NCI-H82 treated with DMSO at 0.1 percent for 48 hours (cell line): ENCODE measurements at regions not wholly inside any gene's neighbourhood (a gene's known extent, or its start where the extent isn't known, plus 50 kb on each side); places are given as distances from the start of the nearest gene placed in this dataset.
A peak's percentile ranks its signal among the peaks of the same experiment; 100 is the strongest.

ENCODE experiments used
- DNase-seq: peaks from one replicate; lab custom pipeline; 2025; ENCODE audit not compliant: unreplicated experiment; lab: John Stamatoyannopoulos, UW

DNA sequence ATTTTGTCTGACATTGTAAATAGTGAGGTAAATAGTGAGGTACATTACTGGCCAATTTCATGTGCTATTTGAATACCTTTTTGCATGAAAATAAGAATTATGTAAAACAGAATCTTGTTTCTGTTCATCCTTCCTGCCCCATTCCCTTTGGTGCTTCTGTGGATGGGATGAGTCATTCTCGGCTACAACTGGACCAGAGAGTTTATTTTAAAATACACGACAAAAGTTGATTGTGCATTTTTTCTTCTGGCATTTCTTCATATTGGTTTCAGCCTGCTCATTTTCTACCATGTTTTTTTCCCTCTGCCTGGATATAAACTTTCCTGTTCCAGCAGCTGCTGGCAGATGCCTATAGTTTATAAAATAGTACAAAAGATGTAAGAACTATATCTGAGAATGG is 107.5 kb downstream of the CYSLTR2 start:
- DNase-seq = no peak

DNA sequence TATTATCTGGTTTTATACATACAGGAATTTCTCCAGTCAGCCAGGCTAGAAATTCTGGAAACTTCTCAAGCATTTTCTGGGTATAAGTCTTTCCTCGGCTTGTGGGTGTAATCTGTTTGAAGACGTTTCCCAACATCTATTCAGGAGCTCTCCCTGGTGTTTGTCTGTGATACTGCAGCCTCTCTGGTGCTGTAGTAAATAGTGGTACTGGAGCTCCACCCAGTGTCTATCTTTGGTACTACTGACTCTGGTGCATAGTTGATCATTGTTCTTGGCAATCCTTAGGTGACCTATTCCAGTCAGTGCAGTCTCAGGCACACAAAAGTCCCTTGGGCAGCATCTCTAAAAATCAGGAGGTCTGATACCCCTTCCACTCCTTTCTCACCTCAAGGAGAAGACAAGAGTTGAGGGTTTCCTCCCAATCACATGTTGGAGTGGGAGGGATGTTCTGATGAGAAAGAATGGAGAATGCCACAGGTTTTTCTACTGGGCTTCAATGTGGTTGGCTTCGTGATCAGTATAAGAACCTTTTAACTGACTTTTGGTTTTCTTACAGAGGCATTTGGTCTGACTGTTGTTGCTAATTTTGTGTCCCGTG is 115.5 kb downstream of the CYSLTR2 start:
- DNase-seq = peak; percentile 93

DNA sequence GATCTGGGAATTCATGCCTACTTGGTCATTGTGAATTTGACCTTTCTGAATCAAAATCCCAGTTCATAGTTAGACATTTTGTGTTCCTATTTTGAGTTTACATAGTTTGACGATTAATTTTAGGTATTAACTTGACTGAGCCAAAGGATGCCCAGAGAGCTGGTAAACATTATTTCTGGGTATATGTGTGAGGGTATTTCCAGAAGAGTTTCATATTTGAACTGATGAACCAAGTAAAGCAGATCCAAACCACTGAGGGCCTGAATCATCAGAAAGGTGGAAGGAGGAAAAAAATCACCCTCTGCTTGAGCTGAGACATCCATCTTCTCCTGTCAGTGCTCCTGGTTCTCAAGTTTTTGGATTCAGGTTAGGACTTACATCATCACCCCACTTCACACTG is 116.6 kb downstream of the CYSLTR2 start:
- no peak for DNase-seq

DNA sequence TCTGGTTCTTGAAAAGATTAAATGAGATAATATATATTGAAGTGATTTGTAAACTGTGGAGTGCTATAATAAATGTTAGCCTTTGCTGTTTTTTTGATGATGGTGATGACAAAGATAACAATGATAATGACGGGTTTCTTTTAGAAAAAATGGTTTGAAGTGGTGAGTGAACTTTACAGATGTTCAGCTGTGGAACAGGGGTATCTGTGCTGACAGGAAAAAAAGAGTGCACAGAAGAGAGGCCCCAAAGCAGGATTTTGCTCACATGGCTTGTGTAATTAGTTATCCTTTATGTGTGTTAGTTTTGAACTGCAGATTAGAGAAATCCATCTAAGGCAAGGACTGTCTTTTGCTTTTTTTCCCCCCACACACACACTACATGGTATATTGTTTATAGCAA is 119.2 kb downstream of the CYSLTR2 start:
- no peak for DNase-seq

DNA sequence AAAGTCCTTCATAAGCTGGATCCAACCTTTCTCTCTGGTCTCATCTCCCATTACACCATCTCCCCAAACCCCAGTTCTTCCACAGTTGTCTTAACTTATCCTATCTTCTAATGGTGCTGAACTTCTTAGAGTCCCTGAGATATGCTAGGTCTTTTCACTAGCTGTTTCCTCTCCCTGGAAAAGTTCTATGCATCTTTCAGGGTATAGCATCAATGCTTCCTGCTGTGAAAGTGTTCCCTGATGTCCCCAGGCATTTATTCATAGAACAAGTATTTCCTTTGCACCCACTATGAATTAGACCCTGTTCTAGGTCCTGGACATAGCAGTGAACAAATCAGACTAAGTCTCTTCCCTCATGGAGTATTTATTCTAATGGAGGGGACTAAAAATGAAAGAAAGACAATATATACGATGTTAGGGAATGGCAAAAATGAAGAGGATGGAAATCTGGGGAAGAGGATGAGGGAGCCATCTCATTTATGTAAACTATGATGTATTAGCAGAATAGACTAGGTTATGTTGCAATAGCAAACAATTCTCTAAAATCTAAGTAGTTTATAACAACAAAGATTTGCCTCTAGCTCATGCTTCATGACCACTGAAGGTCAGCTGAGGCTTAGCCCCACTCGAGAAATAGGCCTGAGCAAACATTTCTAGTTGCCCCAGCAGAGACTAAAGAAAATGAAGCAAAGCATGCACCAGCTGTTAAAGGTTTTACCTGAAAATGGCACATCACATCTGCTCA is 120.0 kb downstream of the CYSLTR2 start:
- no peak for DNase-seq

DNA sequence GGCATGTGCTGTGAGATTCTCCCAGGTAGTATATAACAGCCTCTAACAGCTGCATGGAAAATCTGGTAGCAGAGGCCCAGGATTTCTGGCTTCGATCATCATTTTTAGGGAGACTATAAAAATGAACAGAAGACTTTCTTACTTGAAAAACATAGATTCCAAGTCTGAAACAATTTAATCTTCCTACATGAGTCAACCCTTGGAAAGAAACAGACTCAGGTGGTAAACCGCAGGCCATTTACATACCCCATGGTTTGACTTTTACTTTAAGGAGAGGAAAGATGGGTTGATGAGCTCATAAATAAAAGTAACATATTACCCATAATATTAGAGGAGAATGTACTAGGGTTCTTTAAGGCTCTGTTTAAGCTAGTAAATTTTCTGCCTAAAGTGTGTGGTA is 121.6 kb downstream of the CYSLTR2 start:
- no peak for DNase-seq

DNA sequence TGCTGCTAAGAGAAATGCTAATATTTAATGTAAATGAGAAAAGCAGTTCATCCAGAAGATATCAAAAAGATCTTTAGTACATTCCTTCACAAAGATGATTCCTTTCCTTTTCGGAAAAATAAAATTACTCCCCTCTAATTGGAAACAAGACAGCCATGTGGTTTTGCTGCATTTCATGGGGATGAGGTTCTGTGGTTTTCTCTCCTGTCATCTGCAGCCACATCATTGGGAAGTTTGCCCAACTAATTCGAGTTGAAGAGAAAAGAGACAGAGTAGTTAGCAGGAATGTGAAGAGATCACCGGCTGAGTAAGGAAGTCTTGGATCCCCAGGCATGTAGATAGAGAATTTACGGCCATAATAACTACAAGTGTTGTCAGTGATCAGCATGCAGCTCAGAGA is 122.1 kb downstream of the CYSLTR2 start:
- no peak for DNase-seq

DNA sequence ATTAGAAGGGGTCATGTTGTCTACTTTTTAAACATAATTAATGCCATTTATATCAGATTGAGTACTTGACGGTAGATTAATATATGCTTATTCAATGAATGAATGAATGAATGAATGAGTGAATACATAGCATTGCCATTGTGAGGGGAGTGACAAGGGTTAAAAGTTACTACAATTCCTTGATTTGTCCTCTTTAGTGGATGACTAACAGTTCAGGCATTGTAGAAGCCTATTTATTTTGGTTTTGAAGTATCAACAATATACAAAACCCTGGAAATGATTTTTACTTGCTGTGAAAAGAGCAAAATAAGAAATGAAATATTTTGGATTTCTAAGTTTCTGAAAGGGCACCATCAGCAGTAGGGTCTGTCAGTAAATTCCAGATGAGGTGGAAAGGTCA is 122.7 kb downstream of the CYSLTR2 start:
- DNase-seq = no peak

DNA sequence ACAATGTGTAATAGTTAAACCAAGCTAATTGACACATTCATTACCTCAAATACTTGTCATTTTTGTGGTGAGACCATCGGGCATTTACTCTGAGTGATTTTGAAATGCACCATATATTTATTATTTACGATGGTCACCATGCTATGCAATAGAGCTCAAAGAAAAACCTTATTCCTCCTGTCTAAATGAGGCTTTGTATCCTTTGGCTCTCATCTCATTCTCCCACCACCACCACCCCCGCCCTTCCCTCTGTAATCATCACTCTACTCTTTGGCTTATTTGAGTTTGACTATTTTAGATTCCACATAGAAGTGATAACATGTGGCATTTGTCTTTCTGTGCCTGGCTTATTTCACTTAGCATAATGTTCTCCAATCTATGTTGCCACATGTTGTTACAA is 124.9 kb downstream of the CYSLTR2 start:
- DNase-seq = no peak

DNA sequence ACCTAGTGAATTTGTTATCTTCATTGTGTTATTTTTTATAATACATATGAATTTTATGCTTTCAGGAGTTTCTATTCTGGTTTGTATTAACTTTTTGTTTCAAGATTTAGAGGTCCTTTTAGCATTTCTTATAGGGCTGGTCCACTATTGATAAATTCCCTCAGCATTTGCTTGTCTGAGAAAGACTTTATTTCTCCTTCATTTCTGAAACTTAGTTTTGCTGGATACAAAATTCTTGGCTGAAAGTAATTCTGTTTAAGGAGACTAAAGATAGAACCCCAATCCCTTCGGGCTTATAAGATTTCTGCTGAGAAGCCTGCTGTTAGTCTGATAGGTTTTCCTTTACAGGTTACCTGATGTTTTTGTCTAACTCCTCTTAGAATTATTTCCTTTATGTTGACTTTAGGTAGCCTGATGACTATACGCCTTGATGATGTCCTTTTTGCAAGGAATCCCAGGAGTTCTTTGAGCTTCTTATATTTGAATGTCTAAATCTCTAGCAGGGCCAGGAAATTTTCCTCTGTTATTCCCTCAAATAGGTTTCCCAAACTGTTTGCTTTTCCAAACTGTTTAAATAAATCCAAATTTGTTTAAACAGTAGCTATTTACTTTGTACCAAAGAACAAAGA is 127.1 kb downstream of the CYSLTR2 start:
- DNase-seq = no peak

DNA sequence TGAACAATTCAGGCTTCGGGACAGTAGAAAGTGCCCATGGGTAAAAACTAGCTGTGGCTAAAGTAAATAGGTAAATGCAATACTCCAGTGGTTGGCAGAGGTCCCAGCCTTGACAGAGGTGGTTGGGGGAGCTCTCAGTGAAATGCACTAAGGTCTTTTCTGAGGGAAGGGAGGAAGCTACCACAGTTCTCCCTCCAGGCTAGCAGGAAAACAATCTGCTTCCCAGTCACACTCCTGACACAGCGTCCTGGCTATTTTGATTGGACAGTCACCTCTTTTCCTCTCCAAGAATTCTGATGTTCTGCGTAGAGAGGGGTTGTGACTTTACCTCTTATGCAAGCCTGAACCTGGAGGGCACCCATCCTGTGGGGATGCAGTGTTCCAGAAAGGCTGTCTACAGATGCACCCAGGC is 128.7 kb downstream of the CYSLTR2 start:
- no peak for DNase-seq

DNA sequence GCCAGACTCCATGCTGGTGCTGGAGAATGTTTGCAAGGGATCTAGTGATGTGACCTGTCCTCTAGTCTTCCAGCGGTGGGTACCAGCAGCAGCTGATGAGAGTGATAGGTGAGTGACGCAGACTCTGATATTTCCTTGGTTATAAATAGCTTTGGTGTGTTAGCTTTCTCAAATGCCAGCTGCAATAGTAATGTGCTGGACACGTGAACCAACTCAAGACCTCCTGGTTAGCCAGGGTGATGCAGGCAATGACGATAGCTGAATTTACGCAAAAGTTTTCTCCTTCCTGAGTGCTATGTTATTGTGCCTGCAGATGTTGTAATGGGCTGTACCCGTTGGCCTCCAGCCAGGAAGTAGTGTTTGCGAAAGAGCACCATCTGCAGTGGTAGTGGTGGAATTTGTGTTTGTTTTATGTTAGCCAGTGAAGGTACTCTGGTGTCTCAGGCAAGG is 129.5 kb downstream of the CYSLTR2 start:
- no peak for DNase-seq

DNA sequence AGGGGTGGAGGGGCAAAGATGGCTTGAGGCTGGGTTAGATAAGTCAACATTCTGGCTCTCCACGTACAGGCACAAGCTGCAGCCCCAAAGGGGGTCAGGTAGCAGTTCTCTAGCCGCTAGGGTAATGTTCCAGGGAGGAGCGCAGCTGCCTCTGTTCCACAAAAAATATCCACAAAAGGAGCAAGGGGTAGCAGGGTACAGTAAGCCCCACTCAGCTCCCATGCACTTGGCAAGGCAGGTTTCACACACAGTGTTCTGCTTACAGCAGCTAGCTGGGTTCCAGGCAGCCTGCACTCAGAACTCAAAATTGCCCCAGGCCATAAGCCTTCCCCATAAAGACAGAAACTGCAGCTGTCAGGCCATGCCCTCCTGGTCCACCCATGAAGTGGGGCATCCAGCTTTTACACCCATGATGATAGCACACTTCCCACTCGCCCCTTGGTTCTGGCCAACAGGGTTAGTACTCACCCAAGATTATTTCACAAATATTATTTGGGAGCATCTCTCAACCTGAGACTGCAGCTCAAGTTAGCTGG is 130.0 kb downstream of the CYSLTR2 start:
- no peak for DNase-seq

DNA sequence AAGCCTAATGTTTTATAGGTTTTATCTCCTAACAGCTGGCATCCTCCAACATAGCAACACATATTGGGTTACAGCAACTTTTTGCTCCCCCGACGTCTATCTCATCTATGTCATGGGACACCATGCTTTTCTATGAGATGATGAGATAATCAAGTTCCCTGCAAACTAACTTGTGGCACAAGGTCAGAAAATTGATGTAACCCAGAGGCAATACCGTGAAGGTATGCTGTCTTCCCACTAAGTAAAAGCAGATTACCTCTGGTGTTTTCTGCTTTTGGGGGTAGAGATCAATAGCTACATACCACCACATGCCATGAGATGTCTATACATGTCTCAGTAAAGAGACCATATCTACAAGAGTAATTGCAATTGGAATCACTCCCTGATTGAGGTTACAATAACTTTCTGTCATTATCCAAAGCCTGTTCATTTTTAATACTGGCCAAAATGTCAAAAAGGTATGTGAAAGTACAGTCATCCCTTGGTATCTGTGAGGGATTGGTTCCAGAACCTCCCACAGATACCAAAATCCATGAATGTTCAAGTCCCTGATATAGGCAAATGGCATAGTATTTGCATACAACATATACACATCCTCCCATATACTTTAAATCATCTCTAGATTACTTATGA is 131.3 kb downstream of the CYSLTR2 start:
- DNase-seq = no peak

DNA sequence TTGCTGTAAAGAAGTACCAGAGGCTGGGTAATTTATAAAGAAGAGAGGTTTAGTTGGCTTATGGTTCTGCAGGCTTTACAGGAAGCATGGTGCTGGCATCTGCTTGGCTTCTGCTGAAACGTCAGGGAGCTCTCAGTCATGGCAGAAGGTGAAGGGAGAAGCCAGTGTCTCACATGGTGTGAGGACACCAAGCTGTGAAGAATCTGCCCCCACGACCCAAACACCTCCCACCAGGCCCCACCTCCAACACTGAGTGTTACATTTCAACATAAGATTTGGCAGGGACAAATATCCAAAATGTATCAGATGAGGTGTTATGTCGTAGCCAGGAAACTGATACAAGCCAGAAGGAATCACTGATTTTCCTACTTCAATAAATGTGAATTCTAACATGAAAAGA is 136.5 kb downstream of the CYSLTR2 start:
- no peak for DNase-seq

DNA sequence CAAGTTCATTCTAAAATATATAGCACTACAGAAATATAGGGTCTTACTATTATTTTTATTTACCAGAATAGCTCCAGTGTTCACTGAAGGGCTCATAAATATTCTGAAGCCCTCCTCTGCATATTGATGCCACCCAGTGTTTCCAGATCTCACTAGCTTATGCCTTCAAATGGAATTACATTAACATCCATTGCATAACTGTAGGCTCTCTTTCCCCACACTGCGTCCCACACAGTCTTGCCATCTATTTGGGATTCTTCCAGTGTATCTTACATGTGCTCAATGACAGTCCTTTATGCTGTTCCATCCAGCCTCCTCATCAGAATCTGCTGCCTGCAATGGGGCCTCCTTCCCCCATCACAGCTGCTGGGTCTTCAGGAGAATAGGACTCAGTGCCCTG is 137.2 kb downstream of the CYSLTR2 start:
- DNase-seq = no peak

DNA sequence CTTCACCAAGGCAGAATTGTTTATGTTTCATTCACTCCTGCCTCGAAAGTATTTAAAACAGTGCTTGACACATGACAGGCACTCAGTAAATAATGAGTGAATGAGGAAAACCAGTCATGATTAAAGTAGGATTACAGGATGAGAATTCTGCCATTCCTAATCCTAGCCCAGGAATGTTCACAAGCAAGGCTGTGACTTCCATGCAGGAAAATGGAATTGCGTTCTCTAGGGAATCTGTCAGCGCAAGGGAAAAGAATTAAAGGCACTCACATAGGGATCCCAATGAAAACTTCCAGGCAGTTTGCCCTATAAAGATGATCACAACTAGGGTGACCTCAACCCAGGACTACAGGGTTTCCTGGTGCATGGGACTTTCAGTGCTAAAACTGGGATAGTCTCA is 143.4 kb downstream of the CYSLTR2 start:
- no peak for DNase-seq

DNA sequence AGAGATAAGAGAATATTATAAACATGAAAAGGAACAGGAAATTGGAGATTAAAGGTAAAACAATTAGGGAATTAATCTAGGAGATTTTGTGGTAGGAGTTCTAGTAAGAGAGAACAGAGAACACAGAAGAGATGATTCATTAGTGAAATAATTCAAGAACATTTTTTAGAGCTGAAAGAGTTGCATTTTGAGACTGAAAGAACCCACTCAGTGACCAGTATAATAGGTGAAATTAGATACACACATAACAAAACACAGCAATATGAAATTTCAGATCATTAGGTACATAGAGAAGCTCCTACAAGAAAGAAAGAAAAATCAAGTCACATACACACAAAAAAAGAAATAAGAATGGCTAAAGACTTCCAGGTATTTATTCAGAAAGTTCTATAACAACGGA is 144.0 kb downstream of the CYSLTR2 start:
- no peak for DNase-seq

DNA sequence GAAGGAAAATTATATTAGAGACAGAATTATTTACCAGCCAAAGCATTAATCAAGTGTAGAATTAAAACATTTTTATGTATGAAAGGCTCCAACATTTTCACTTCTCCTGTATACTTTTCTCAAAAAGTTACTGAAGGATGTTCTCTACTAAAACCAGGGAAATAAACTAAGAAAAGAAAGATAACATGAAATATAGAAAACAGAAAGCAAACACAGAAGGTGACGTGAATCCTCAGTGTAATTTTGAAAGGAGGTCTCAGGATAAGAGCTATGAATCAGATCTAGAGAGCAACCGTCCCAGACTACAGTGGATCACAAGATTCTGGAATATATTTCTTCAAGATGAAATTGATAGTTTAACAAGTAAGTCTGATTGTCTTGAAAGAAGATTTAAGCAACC is 144.5 kb downstream of the CYSLTR2 start:
- DNase-seq = no peak

DNA sequence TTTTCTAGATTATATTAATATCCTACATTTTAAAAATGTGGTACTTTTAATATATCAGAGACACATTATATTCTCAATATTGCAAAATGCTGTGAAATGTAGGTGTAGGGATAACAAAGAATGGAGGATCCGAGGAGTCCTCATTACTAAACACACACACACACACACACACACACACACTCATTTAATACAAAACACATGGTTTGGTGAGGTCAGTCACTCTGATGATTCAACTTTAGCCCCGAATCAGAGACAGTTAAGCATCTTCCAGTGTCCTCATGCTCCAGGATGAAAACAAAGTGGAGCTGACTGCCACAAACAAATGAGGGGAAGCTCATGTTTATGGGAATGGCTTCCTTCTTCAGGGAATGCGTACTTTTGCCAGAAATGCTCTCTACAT is 147.5 kb downstream of the CYSLTR2 start:
- no peak for DNase-seq

DNA sequence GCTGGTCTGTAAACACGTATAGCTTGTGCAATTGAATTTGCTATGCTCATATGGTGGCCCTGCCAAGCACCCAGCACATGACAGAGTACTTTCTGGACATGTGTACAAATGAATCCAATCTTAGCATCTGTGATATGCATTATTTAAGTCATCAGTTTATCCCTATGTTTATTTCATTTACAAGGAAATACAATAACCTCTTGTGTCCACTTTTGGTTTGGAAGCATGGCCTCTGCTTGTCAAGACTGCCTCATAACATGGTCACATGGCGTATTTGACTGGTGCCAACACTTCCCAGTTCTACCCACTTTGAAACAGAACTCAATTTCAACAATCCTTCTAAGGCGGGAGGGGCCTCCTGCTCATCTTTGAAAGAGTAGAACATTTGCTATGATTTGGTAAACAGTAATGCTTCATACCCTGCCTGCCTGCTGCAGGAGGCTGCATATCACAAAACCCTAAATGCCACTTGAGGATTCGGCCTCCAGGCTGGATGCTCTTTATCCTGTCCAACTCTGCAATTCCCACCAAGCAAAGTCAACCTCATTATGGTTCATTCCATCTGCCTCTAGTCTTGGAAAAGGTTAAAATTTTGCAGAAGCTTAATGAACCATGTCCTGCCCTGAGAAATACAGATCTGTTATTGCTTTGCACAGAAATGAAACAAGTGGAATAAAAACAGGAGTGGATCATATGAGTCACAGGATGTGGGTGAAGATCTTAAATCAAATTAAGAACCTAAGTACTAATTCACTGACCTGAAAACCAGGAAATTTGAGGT is 151.3 kb downstream of the CYSLTR2 start:
- no peak for DNase-seq
